Panc1 (cell line): ENCODE measurements at regions not wholly inside any gene's neighbourhood (a gene's known extent, or its start where the extent isn't known, plus 50 kb on each side); places are given as distances from the start of the nearest gene placed in this dataset.

Experiments
- ATAC-seq: fragments of 200-7000 bp; cut with Tn5 transposase; 2 replicates; pipeline ENCODE4 v1.9.1; 2020; ENCODE audit warnings: mild to moderate bottlenecking, moderate library complexity
- BruUV-seq: library from RNA; stranded (reverse); fragments of 400-500 nt; replicated peaks from 2 replicates; lab custom pipeline; 2021; lab: Mats Ljungman, UMichigan
- CTCF ChIA-PET: fragments of 300-600 bp; sonication (Branson Sonifier 250); formaldehyde crosslinking; loops from one replicate; lab custom pipeline; 2022; ENCODE audit warnings: antibody characterized with exemption; lab: Charles Lee
- POLR2A ChIA-PET: fragments of 300-600 bp; sonication (Branson Sonifier 250); formaldehyde crosslinking; loops from one replicate; lab custom pipeline; 2022; ENCODE audit warnings: antibody characterized with exemption; lab: Charles Lee
- DNase-seq: peaks from one replicate; pipeline ENCODE4 v3.0.0-alpha.2; 2010; ENCODE audit warnings: low read depth, low spot score
- H3K27ac ChIP-seq: 2 replicates; pipeline ENCODE4 v1.5.1; 2011; ENCODE audit warnings: mild to moderate bottlenecking, low read length, inconsistent platforms
- H3K27me3 ChIP-seq: fragments of 200-500 bp; sonication (Bioruptor generic); 2 replicates; pipeline ENCODE4 v1.6.0; 2014; ENCODE audit warnings: low read length, inconsistent platforms; ENCODE audit not compliant: control insufficient read depth, insufficient read depth
- H3K36me3 ChIP-seq: fragments of 200-500 bp; sonication (Bioruptor generic); 2 replicates; pipeline ENCODE4 v1.5.1; 2014; ENCODE audit warnings: inconsistent platforms, mild to moderate bottlenecking, low read length, moderate library complexity; ENCODE audit not compliant: control insufficient read depth, insufficient read depth
- H3K4me1 ChIP-seq: 2 replicates; pipeline ENCODE4 v1.5.1; 2011; ENCODE audit warnings: inconsistent platforms, mild to moderate bottlenecking, low read length, moderate library complexity; ENCODE audit not compliant: control insufficient read depth, insufficient read depth
- H3K4me3 ChIP-seq, 2 experiments: 2 replicates each; pipeline ENCODE4 v1.5.1; 2011 to 2012; ENCODE audit warnings: low read depth in 2 of 2, low read length in 2 of 2, mild to moderate bottlenecking in 2 of 2, inconsistent platforms in 1 of 2, moderate library complexity in 1 of 2
- H3K9me3 ChIP-seq: fragments of 200-500 bp; sonication (Bioruptor generic); 2 replicates; pipeline ENCODE4 v1.5.1; 2014; ENCODE audit warnings: low read depth, mild to moderate bottlenecking, inconsistent platforms, low read length, moderate library complexity; ENCODE audit not compliant: control insufficient read depth, insufficient read depth
- POLR2AphosphoS5 ChIP-seq: IDR thresholded peaks from 2 replicates; pipeline ENCODE4 v1.6.1; 2012; ENCODE audit warnings: mild to moderate bottlenecking, low read depth, low read length, moderate library complexity
- REST ChIP-seq, 2 experiments: IDR thresholded peaks; 2 replicates each; pipeline ENCODE4 v1.6.1; 2011 to 2012; ENCODE audit warnings: low read depth in 2 of 2, control low read depth in 1 of 2, low read length in 1 of 2, mild to moderate bottlenecking in 1 of 2, moderate library complexity in 1 of 2; ENCODE audit not compliant: insufficient read depth in 1 of 2
- SIN3A ChIP-seq: IDR thresholded peaks from 2 replicates; pipeline ENCODE4 v1.6.1; 2012; ENCODE audit warnings: low read depth, mild to moderate bottlenecking, low read length, moderate library complexity, borderline replicate concordance; ENCODE audit not compliant: insufficient read depth
- TCF7L2 ChIP-seq: IDR thresholded peaks from 2 replicates; pipeline ENCODE4 v1.6.1; 2011; ENCODE audit warnings: mild to moderate bottlenecking, low read depth, low read length, inconsistent platforms
- in situ Hi-C: cut with HindIII; loops from 2 replicates; pipeline ENCODE4 v1.10.0; 2016; ENCODE audit warnings: low sequenced_read_pairs, low pct_unique_long_range_greater_than_20kb
- intact Hi-C: fragments of 100-400 bp; cut with micrococcal nuclease; formaldehyde crosslinking; loops from one replicate; pipeline ENCODE4 v1.10.0; 2022; ENCODE audit not compliant: unreplicated experiment
- TF ChIP-seq, protein P1 (sequence below): fragments of 450-650 bp; IDR thresholded peaks from 2 replicates; pipeline ENCODE4 v1.5.1; 2017; ENCODE audit warnings: mild to moderate bottlenecking

GRCh38 chr7:119826547-119826946, 446.4 kb upstream of the KCND2 start:
- no peak for DNase-seq
- TF ChIP-seq, protein P1, sequence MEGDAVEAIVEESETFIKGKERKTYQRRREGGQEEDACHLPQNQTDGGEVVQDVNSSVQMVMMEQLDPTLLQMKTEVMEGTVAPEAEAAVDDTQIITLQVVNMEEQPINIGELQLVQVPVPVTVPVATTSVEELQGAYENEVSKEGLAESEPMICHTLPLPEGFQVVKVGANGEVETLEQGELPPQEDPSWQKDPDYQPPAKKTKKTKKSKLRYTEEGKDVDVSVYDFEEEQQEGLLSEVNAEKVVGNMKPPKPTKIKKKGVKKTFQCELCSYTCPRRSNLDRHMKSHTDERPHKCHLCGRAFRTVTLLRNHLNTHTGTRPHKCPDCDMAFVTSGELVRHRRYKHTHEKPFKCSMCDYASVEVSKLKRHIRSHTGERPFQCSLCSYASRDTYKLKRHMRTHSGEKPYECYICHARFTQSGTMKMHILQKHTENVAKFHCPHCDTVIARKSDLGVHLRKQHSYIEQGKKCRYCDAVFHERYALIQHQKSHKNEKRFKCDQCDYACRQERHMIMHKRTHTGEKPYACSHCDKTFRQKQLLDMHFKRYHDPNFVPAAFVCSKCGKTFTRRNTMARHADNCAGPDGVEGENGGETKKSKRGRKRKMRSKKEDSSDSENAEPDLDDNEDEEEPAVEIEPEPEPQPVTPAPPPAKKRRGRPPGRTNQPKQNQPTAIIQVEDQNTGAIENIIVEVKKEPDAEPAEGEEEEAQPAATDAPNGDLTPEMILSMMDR, result no peak
- TF ChIP-seq SIN3A (no peak), TCF7L2 (no peak), REST (IDR thresholded peaks at IDR 0.05; ENCODE audit: insufficient read depth in 1 of 2, low read depth in 2 of 2, low read length in 1 of 2) (no peak), POLR2AphosphoS5 (no peak)
- POLR2A ChIA-PET, result no interaction called here
- ATAC-seq, result no peak
- BruUV-seq, result no TSS peak
- H3K36me3 ChIP-seq, result no peaks in the 10 kb centered on the region
- H3K9me3 ChIP-seq, result no peaks in the 10 kb centered on the region
- H3K27ac ChIP-seq, result no peak overlapping the region
- in situ Hi-C loops, result no loop called here
- intact Hi-C loops, result no loop called here
- H3K4me3 ChIP-seq, result no peak overlapping the region
- CTCF ChIA-PET, result no interaction called here
- H3K27me3 ChIP-seq, result no peaks in the 10 kb centered on the region
- no peaks in the 10 kb centered on the region for H3K4me1 ChIP-seq

GRCh38 chr7:119838444-119838843, 434.5 kb upstream of the KCND2 start:
- CTCF ChIA-PET, result no interaction called here

More at GRCh38 chr7:119838444-119838843, 434.5 kb upstream of the KCND2 start:
- no peak overlapping the region for H3K27ac ChIP-seq
- POLR2A ChIA-PET, result no interaction called here
- no peak for TF ChIP-seq SIN3A
- no peak for TF ChIP-seq REST (IDR thresholded peaks at IDR 0.05; ENCODE audit: insufficient read depth in 1 of 2, low read depth in 2 of 2, low read length in 1 of 2)
- TF ChIP-seq POLR2AphosphoS5, result no peak
- no peak for TF ChIP-seq TCF7L2
- TF ChIP-seq, protein P1, result no peak
- DNase-seq, result no peak
- H3K4me1 ChIP-seq, result no peaks in the 10 kb centered on the region
- ATAC-seq, result no peak
- no peaks in the 10 kb centered on the region for H3K27me3 ChIP-seq
- BruUV-seq, result no TSS peak
- intact Hi-C loops, result no loop called here
- no peaks in the 10 kb centered on the region for H3K9me3 ChIP-seq
- H3K36me3 ChIP-seq, result no peaks in the 10 kb centered on the region
- no peak overlapping the region for H3K4me3 ChIP-seq
- in situ Hi-C loops, result no loop called here
